GM10847 (cell line): ENCODE measurements at regions not wholly inside any gene's neighbourhood (a gene's known extent, or its start where the extent isn't known, plus 50 kb on each side); places are given as distances from the start of the nearest gene placed in this dataset.

ENCODE experiments used
- POLR2A ChIP-seq: IDR thresholded peaks from 2 replicates; pipeline ENCODE4 v1.6.1; 2011; ENCODE audit not compliant: insufficient read length; ENCODE audit errors: extremely low read depth

GRCh38 chr6:156451088-156451487 lies 326.1 kb upstream of the ARID1B start:
- no peak for TF ChIP-seq POLR2A

- no peak for TF ChIP-seq POLR2A
These were observed 326.8 kb upstream of the ARID1B start for GRCh38 chr6:156450421-156450820.

- TF ChIP-seq POLR2A, result no peak
These were observed 327.6 kb upstream of the ARID1B start for GRCh38 chr6:156449569-156449968.

- TF ChIP-seq POLR2A, result no peak
These were observed 328.1 kb upstream of the ARID1B start for GRCh38 chr6:156449128-156449527.

GRCh38 chr6:156448579-156448978 lies 328.6 kb upstream of the ARID1B start:
- TF ChIP-seq POLR2A, result no peak

- no peak for TF ChIP-seq POLR2A
These were observed 336.5 kb upstream of the ARID1B start for GRCh38 chr6:156440688-156441087.

- TF ChIP-seq POLR2A, result no peak
These were observed 338.7 kb upstream of the ARID1B start for GRCh38 chr6:156438350-156438923.

GRCh38 chr6:156437121-156437879 lies 339.9 kb upstream of the ARID1B start:
- TF ChIP-seq POLR2A, result no peak

- TF ChIP-seq POLR2A, result no peak
These were observed 342.4 kb upstream of the ARID1B start for GRCh38 chr6:156434795-156435190.

GRCh38 chr6:156434049-156434794 lies 343.0 kb upstream of the ARID1B start:
- no peak for TF ChIP-seq POLR2A

GRCh38 chr6:156432543-156432942 lies 344.6 kb upstream of the ARID1B start:
- TF ChIP-seq POLR2A, result no peak

- no peak for TF ChIP-seq POLR2A
These were observed 346.8 kb upstream of the ARID1B start for GRCh38 chr6:156430386-156430785.

GRCh38 chr6:156427345-156427744 lies 349.8 kb upstream of the ARID1B start:
- TF ChIP-seq POLR2A, result no peak

GRCh38 chr6:156425359-156426020 lies 351.7 kb upstream of the ARID1B start:
- TF ChIP-seq POLR2A, result no peak

- no peak for TF ChIP-seq POLR2A
These were observed 353.3 kb upstream of the ARID1B start for GRCh38 chr6:156423829-156424228.

GRCh38 chr6:156423075-156423474 lies 354.1 kb upstream of the ARID1B start:
- TF ChIP-seq POLR2A, result no peak
